ENCODE measurements at regions not wholly inside any gene's neighbourhood (a gene's known extent, or its start where the extent isn't known, plus 50 kb on each side); places are given as distances from the start of the nearest gene placed in this dataset.

GRCh38 chr7:81608748-81609382 lies 161.0 kb downstream of the HGF start:
- TF ChIP-seq CTCF (conservative IDR thresholded peaks at IDR 0.05 in 1 of 2, IDR thresholded peaks at IDR 0.05 in 1 of 2; ENCODE audit: low read depth in 1 of 2, low read length in 2 of 2) = no peak
- TF ChIP-seq EZH2 (IDR thresholded peaks at IDR 0.05; ENCODE audit: low read length, missing control alignments) = no peak

Data from fibroblast of lung (primary cell).